Natural killer cell (primary cell): ENCODE measurements at regions not wholly inside any gene's neighbourhood (a gene's known extent, or its start where the extent isn't known, plus 50 kb on each side); places are given as distances from the start of the nearest gene placed in this dataset.

ENCODE experiments used
- ATAC-seq, 3 donors: fragments of 150-1000 bp in 2 of 3; fragments of 200-7000 bp in 1 of 3; cut with Tn5 transposase; 1 replicate in 1 of 3; 2 replicates in 2 of 3; pipeline ENCODE4 v1.10.0; 2021; ENCODE audit warnings: mild to moderate bottlenecking in 2 of 3, moderate library complexity in 2 of 3
- DNase-seq, 2 donors: peaks; one replicate each; pipeline versions ENCODE4 v3.0.0 to v3.0.0-alpha.2; 2013 to 2021; ENCODE audit warnings: mixed read lengths in 1 of 2
- H3K27ac ChIP-seq: one replicate; pipeline ENCODE4 v1.5.1; 2013; ENCODE audit warnings: mild to moderate bottlenecking, low read length
- H3K27me3 ChIP-seq: one replicate; pipeline ENCODE4 v1.6.1; 2013; ENCODE audit warnings: low read length; ENCODE audit not compliant: control insufficient read depth, insufficient read depth
- H3K36me3 ChIP-seq: one replicate; pipeline ENCODE4 v1.6.1; 2013; ENCODE audit warnings: low read length; ENCODE audit not compliant: control insufficient read depth, insufficient read depth
- H3K4me1 ChIP-seq: one replicate; pipeline ENCODE4 v1.6.1; 2013; ENCODE audit warnings: low read length; ENCODE audit not compliant: control insufficient read depth, insufficient read depth
- H3K4me3 ChIP-seq: one replicate; pipeline ENCODE4 v1.5.1; 2013; ENCODE audit warnings: low read length
- H3K9me3 ChIP-seq: one replicate; pipeline ENCODE4 v1.6.1; 2013; ENCODE audit warnings: low read length; ENCODE audit not compliant: control insufficient read depth, insufficient read depth
- H3K27ac Mint-ChIP-seq, 2 donors: one replicate each; pipeline ENCODE4 v1.8.0; 2022; ENCODE audit warnings: mild to moderate bottlenecking in 2 of 2, mixed read lengths in 2 of 2, moderate library complexity in 1 of 2
- H3K27me3 Mint-ChIP-seq, 2 donors: one replicate each; pipeline ENCODE4 v1.8.0; 2022; ENCODE audit warnings: low read depth in 2 of 2, mixed read lengths in 2 of 2
- H3K36me3 Mint-ChIP-seq: one replicate; pipeline ENCODE4 v1.8.0; 2022; ENCODE audit warnings: mixed read lengths
- H3K4me1 Mint-ChIP-seq, 2 donors: one replicate each; pipeline ENCODE4 v1.8.0; 2022; ENCODE audit warnings: mixed read lengths in 2 of 2
- H3K4me3 Mint-ChIP-seq: one replicate; pipeline ENCODE4 v1.8.0; 2022; ENCODE audit warnings: mild to moderate bottlenecking, moderate library complexity, mixed read lengths
- H3K9me3 Mint-ChIP-seq, 2 donors: one replicate each; pipeline ENCODE4 v1.8.0; 2022; ENCODE audit warnings: mixed read lengths in 2 of 2
- WGBS: methylation state at CpG from one replicate; pipeline ENCODE4 v1.1.7; 2013; ENCODE audit warnings: missing lambda C conversion rate; ENCODE audit not compliant: insufficient coverage; 5-methylcytosine and 5-hydroxymethylcytosine counted together
- intact Hi-C: fragments of 100-400 bp; cut with micrococcal nuclease; formaldehyde crosslinking; loops from one replicate; pipeline ENCODE4 v1.14.2; 2022
- TF ChIP-seq, protein P1 (sequence below): fragments of 200-600 bp; IDR thresholded peaks from one replicate; pipeline ENCODE4 v1.8.0; 2022; ENCODE audit warnings: antibody characterized with exemption

GRCh38 chr15:78697449-78697848, 56.4 kb upstream of the CHRNB4 start:
- Histone ChIP-seq H3K4me1 (no peaks in the 10 kb centered on the region), H3K27ac (no peak overlapping the region), H3K4me3 (no peak overlapping the region), H3K9me3 (no peaks in the 10 kb centered on the region), H3K36me3 (no peaks in the 10 kb centered on the region), H3K27me3 (no peaks in the 10 kb centered on the region)
- H3K36me3 Mint-ChIP-seq = no peaks in the 10 kb centered on the region
- ATAC-seq (no peak), DNase-seq (no peak)
- no peaks in the 10 kb centered on the region for H3K9me3 Mint-ChIP-seq
- H3K4me3 Mint-ChIP-seq = no peak overlapping the region
- H3K4me1 Mint-ChIP-seq = no peaks in the 10 kb centered on the region
- H3K27ac Mint-ChIP-seq = no peak overlapping the region
- peaks cover 18 to 48% of the 10 kb centered on the region in 2 donors for H3K27me3 Mint-ChIP-seq
- intact Hi-C loops = no loop called here
- no CpG with 5 or more reads among the region's 1 CpG for WGBS
- TF ChIP-seq, protein P1, sequence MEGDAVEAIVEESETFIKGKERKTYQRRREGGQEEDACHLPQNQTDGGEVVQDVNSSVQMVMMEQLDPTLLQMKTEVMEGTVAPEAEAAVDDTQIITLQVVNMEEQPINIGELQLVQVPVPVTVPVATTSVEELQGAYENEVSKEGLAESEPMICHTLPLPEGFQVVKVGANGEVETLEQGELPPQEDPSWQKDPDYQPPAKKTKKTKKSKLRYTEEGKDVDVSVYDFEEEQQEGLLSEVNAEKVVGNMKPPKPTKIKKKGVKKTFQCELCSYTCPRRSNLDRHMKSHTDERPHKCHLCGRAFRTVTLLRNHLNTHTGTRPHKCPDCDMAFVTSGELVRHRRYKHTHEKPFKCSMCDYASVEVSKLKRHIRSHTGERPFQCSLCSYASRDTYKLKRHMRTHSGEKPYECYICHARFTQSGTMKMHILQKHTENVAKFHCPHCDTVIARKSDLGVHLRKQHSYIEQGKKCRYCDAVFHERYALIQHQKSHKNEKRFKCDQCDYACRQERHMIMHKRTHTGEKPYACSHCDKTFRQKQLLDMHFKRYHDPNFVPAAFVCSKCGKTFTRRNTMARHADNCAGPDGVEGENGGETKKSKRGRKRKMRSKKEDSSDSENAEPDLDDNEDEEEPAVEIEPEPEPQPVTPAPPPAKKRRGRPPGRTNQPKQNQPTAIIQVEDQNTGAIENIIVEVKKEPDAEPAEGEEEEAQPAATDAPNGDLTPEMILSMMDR = no peak

- no peak for DNase-seq
- ATAC-seq = no peak
- Mint-ChIP-seq H3K27ac (no peak overlapping the region), H3K4me3 (no peak overlapping the region), H3K4me1 (no peaks in the 10 kb centered on the region), H3K27me3 (peaks cover 14 to 39% of the 10 kb centered on the region in 2 donors), H3K9me3 (no peaks in the 10 kb centered on the region), H3K36me3 (no peaks in the 10 kb centered on the region)
- no peaks in the 10 kb centered on the region for H3K9me3 ChIP-seq
- intact Hi-C loops = no loop called here
- no peaks in the 10 kb centered on the region for H3K4me1 ChIP-seq
- H3K27me3 ChIP-seq = no peaks in the 10 kb centered on the region
- H3K4me3 ChIP-seq = no peak overlapping the region
- H3K36me3 ChIP-seq = no peaks in the 10 kb centered on the region
- TF ChIP-seq, protein P1 = no peak
- H3K27ac ChIP-seq = no peak overlapping the region
These were observed 55.4 kb upstream of the CHRNB4 start for GRCh38 chr15:78696436-78696835.

DNA sequence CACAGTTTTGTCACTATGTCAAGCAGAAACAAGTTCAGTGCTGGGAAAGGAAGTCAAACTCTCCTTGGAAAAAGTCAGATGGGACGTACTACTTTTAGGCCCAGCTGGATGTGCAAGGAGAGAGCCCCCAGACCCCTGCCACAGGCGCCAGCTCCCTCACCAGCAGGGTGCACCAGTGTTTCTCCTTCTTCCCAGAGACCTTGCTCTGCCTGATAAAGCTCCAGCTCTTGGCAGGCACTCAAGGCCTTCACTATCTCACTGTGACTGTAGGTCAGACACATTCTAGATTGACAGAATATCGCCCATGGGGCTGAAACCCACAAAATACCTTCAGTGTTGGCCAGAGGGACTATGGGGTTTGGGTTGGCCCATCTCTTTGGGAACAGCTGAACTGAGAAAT, 54.8 kb upstream of the CHRNB4 start:
- intact Hi-C loops = no loop called here
- Histone ChIP-seq H3K27me3 (no peaks in the 10 kb centered on the region), H3K27ac (no peak overlapping the region), H3K36me3 (no peaks in the 10 kb centered on the region), H3K4me1 (no peaks in the 10 kb centered on the region), H3K9me3 (no peaks in the 10 kb centered on the region), H3K4me3 (no peak overlapping the region)
- no peaks in the 10 kb centered on the region for H3K4me1 Mint-ChIP-seq
- no peaks in the 10 kb centered on the region for H3K36me3 Mint-ChIP-seq
- no peaks in the 10 kb centered on the region for H3K9me3 Mint-ChIP-seq
- H3K27me3 Mint-ChIP-seq = peaks cover 14 to 34% of the 10 kb centered on the region in 2 donors
- ATAC-seq (no peak), DNase-seq (no peak)
- TF ChIP-seq, protein P1 = no peak
- H3K27ac Mint-ChIP-seq = no peak overlapping the region
- WGBS = 71% methylated on average over 3 of the region's 3 CpGs
- no peak overlapping the region for H3K4me3 Mint-ChIP-seq

DNA sequence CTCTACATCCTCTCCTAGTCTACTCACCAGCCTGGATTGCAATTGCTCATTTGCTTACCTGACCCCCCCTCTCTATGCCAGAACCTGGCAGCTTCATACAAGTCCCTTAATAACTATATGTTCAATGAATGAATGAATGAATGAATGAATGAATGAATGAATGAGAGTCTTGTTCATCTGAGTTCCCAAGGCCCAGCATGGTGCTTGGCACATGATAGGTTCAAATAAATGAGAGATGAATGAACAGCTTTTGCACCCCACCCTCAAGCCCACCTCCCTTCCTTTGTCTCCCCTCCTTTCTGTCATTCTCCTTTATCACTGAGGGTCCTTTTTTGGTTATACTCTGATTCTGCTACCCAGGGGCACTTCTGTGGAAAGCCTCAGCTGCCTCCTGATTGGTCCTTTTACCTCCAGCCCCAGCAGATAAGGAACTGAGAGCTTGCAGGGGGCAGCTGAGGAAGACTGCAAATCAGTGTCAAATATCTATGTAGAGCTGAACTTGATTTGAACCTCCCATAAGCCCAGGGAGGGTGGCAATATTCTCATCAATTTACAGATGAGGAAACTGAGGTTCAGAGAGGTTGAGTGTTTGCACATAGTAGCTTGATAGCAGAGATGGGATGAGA, 54.1 kb upstream of the CHRNB4 start:
- intact Hi-C loops = no loop called here
- TF ChIP-seq, protein P1 = no peak
- Mint-ChIP-seq H3K4me3 (no peak overlapping the region), H3K9me3 (no peaks in the 10 kb centered on the region), H3K27ac (no peak overlapping the region), H3K36me3 (no peaks in the 10 kb centered on the region), H3K4me1 (no peaks in the 10 kb centered on the region), H3K27me3 (peaks cover 13 to 31% of the 10 kb centered on the region in 2 donors)
- DNase-seq = no peak
- Histone ChIP-seq H3K27me3 (no peaks in the 10 kb centered on the region), H3K9me3 (no peaks in the 10 kb centered on the region), H3K4me3 (no peak overlapping the region), H3K36me3 (no peaks in the 10 kb centered on the region), H3K27ac (no peak overlapping the region), H3K4me1 (no peaks in the 10 kb centered on the region)
- ATAC-seq = no peak
